NT2/D1 (cell line): ENCODE measurements at regions not wholly inside any gene's neighbourhood (a gene's known extent, or its start where the extent isn't known, plus 50 kb on each side); places are given as distances from the start of the nearest gene placed in this dataset.

Experiments used
- SUZ12 ChIP-seq: IDR thresholded peaks from 2 replicates; pipeline ENCODE4 v1.6.1; 2011; ENCODE audit not compliant: insufficient read length, insufficient read depth; ENCODE audit errors: extremely low read depth
- YY1 ChIP-seq: IDR thresholded peaks from 2 replicates; pipeline ENCODE4 v1.6.1; 2011; ENCODE audit not compliant: insufficient read length, insufficient read depth
- ZNF274 ChIP-seq: IDR thresholded peaks from 2 replicates; pipeline ENCODE4 v1.6.1; 2011; ENCODE audit warnings: mild to moderate bottlenecking, low read depth, low read length

- TF ChIP-seq YY1 (no peak), ZNF274 (no peak), SUZ12 (no peak)
Observed at GRCh38 chr12:69028941-69029729, 96.2 kb upstream of the CPM start.
